ENCODE measurements at regions not wholly inside any gene's neighbourhood (a gene's known extent, or its start where the extent isn't known, plus 50 kb on each side); places are given as distances from the start of the nearest gene placed in this dataset.

DNA sequence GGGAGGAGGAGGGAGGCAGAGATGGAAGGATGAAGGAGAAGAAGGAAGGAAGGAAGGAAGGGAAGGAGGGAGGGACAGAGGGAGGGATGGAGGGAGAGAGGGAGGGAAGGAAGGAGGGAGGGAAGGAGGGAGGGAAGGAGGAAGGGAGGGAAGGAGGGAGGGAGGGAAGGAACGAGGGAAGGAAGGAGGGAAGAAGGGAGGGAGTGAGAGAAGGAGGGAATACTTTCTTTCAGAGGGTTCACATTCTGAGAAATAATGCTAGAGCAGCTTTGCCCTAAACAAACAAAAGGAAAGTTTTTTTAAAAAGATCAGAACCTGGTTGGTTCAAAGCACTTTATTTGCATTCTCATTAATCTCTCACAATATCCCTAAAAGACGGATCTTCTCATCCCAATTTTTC, 96.1 kb upstream of the NXT1 start:
- H3K4me2 ChIP-seq = no peak overlapping the region
- H3F3A ChIP-seq (replicated peaks; ENCODE audit: low read depth) = no peaks in the 10 kb centered on the region
- Mint-ChIP-seq H3K9me3 (no peaks in the 10 kb centered on the region), H3K4me1 (peaks cover 25% of the 10 kb centered on the region), H3K4me3 (no peak overlapping the region), H3K36me3 (ENCODE audit: low read depth) (no peaks in the 10 kb centered on the region), H3K27ac (no peak overlapping the region), H3K27me3 (ENCODE audit: insufficient read depth, low read depth, poor library complexity) (peaks cover 2% of the 10 kb centered on the region)
- H2AFZ ChIP-seq = no peak overlapping the region
- H3K4me3 ChIP-seq = no peak overlapping the region
- no peaks in the 10 kb centered on the region for H4K20me1 ChIP-seq (replicated peaks; ENCODE audit: insufficient read depth)
- no peaks in the 10 kb centered on the region for H3K9me2 ChIP-seq (ENCODE audit: insufficient read depth)
- H3K27ac ChIP-seq (ENCODE audit: low read depth) = no peak overlapping the region
- H3K4me1 ChIP-seq (ENCODE audit: insufficient read depth) = no peaks in the 10 kb centered on the region; the same call in 1 of the 2 replicates
- H3K79me2 ChIP-seq (replicated peaks; ENCODE audit: insufficient read depth) = no peaks in the 10 kb centered on the region
- DNase-seq (ENCODE audit: low spot score) = no peak
- no peaks in the 10 kb centered on the region for H3K36me3 ChIP-seq (ENCODE audit: insufficient read depth)
- no peak for TF ChIP-seq ETS1 (IDR thresholded peaks at IDR 0.05)
- no peak for TF ChIP-seq EZH2phosphoT487 (IDR thresholded peaks at IDR 0.05; ENCODE audit: unreplicated experiment)
- no peak for TF ChIP-seq STAT1 (IDR thresholded peaks at IDR 0.05; ENCODE audit: unreplicated experiment)
- TF ChIP-seq JUNB (IDR thresholded peaks at IDR 0.05; ENCODE audit: unreplicated experiment) = no peak
- no peak for TF ChIP-seq ZNF331 (CRISPR knock-in tag; IDR thresholded peaks at IDR 0.05; ENCODE audit: low read depth)
- TF ChIP-seq CTCF (conservative IDR thresholded peaks at IDR 0.05; ENCODE audit: low read depth in 2 of 2) = no peak
- TF ChIP-seq ZNF114 (CRISPR knock-in tag; IDR thresholded peaks at IDR 0.05) = no peak
- no peaks in the 10 kb centered on the region for H3K27me3 ChIP-seq (ENCODE audit: insufficient read depth)
- ATAC-seq = no peak

DNA sequence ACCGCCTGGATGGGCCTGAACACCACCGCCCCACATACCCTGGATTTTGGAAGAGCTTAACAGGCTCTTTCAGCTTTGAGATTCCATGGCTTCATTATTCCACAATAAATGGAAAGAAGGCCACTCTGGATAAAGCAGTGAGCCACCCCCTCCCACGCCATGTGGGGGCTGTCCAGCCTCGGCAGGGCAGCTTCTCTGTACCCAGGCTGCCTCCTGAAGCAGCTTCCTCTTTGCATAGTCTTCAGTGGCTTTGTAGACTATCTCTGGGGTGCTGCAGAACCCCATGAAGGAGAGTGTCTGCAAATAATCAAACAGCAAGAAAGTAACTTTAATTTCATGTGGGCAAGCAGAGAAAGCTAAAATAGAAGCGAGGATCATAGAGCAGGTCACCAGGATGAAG, 96.6 kb upstream of the NXT1 start:
- ATAC-seq (no peak), DNase-seq (ENCODE audit: low spot score) (no peak)
- Histone ChIP-seq H2AFZ (no peak overlapping the region), H3K79me2 (replicated peaks; ENCODE audit: insufficient read depth) (no peaks in the 10 kb centered on the region), H3K27ac (ENCODE audit: low read depth) (no peak overlapping the region), H4K20me1 (replicated peaks; ENCODE audit: insufficient read depth) (no peaks in the 10 kb centered on the region), H3K4me1 (ENCODE audit: insufficient read depth) (no peaks in the 10 kb centered on the region; the same call in 1 of the 2 replicates), H3F3A (replicated peaks; ENCODE audit: low read depth) (no peaks in the 10 kb centered on the region), H3K9me2 (ENCODE audit: insufficient read depth) (no peaks in the 10 kb centered on the region), H3K4me2 (no peak overlapping the region), H3K4me3 (no peak overlapping the region), H3K36me3 (ENCODE audit: insufficient read depth) (no peaks in the 10 kb centered on the region), H3K27me3 (ENCODE audit: insufficient read depth) (no peaks in the 10 kb centered on the region)
- H3K27me3 Mint-ChIP-seq (ENCODE audit: insufficient read depth, low read depth, poor library complexity) = no peaks in the 10 kb centered on the region
- no peaks in the 10 kb centered on the region for H3K9me3 Mint-ChIP-seq
- TF ChIP-seq ZNF114 (CRISPR knock-in tag; IDR thresholded peaks at IDR 0.05) (no peak), JUNB (IDR thresholded peaks at IDR 0.05; ENCODE audit: unreplicated experiment) (no peak), CREB1 (CRISPR knock-in tag; IDR thresholded peaks at IDR 0.05; ENCODE audit: low read depth) (no peak), STAT1 (IDR thresholded peaks at IDR 0.05; ENCODE audit: unreplicated experiment) (no peak), EZH2 (IDR thresholded peaks at IDR 0.05; ENCODE audit: low read depth, unreplicated experiment) (no peak), ZNF331 (CRISPR knock-in tag; IDR thresholded peaks at IDR 0.05; ENCODE audit: low read depth) (no peak)
- H3K4me3 Mint-ChIP-seq = no peak overlapping the region
- no peaks in the 10 kb centered on the region for H3K36me3 Mint-ChIP-seq (ENCODE audit: low read depth)
- H3K27ac Mint-ChIP-seq = no peak overlapping the region
- peaks cover 27% of the 10 kb centered on the region for H3K4me1 Mint-ChIP-seq
